GM21526 (cell line): ENCODE measurements at regions not wholly inside any gene's neighbourhood (a gene's known extent, or its start where the extent isn't known, plus 50 kb on each side); places are given as distances from the start of the nearest gene placed in this dataset.

ENCODE experiments used
- ATAC-seq: cut with Tn5 transposase; IDR thresholded peaks from one replicate; pipeline ENCODE4 v1.9.1; 2021; ENCODE audit warnings: moderate library complexity; ENCODE audit not compliant: unreplicated experiment, low FRiP score

- ATAC-seq, result no peak
These were observed 261.7 kb downstream of the MSRB3 start for GRCh38 chr12:65540140-65540539.

- no peak for ATAC-seq
These were observed 268.0 kb downstream of the MSRB3 start for GRCh38 chr12:65546528-65546927.

- ATAC-seq, result peak; percentile 95
These were observed 267.4 kb upstream of the HMGA2 start for GRCh38 chr12:65556676-65557437.

- no peak for ATAC-seq
These were observed 266.7 kb upstream of the HMGA2 start for GRCh38 chr12:65557438-65558181.

GRCh38 chr12:65560286-65560685 lies 264.0 kb upstream of the HMGA2 start:
- no peak for ATAC-seq

- ATAC-seq, result no peak
These were observed 262.4 kb upstream of the HMGA2 start for GRCh38 chr12:65561798-65562382.

GRCh38 chr12:65565601-65566560 lies 258.4 kb upstream of the HMGA2 start:
- ATAC-seq, result no peak

GRCh38 chr12:65566751-65567150 lies 257.5 kb upstream of the HMGA2 start:
- ATAC-seq, result no peak

GRCh38 chr12:65567820-65568219 lies 256.5 kb upstream of the HMGA2 start:
- no peak for ATAC-seq

- ATAC-seq, result no peak
These were observed 255.8 kb upstream of the HMGA2 start for GRCh38 chr12:65568517-65568916.

GRCh38 chr12:65570451-65571130 lies 253.7 kb upstream of the HMGA2 start:
- ATAC-seq, result no peak

GRCh38 chr12:65574867-65575266 lies 249.4 kb upstream of the HMGA2 start:
- no peak for ATAC-seq

GRCh38 chr12:65584016-65584415 lies 240.3 kb upstream of the HMGA2 start:
- no peak for ATAC-seq

GRCh38 chr12:65585648-65586602 lies 238.4 kb upstream of the HMGA2 start:
- ATAC-seq, result no peak

GRCh38 chr12:65586796-65587195 lies 237.5 kb upstream of the HMGA2 start:
- no peak for ATAC-seq

- ATAC-seq, result no peak
These were observed 234.0 kb upstream of the HMGA2 start for GRCh38 chr12:65590318-65590717.

- no peak for ATAC-seq
These were observed 231.9 kb upstream of the HMGA2 start for GRCh38 chr12:65592416-65592815.

- no peak for ATAC-seq
These were observed 231.0 kb upstream of the HMGA2 start for GRCh38 chr12:65593239-65593701.

GRCh38 chr12:65594409-65594808 lies 229.9 kb upstream of the HMGA2 start:
- no peak for ATAC-seq
